ENCODE measurements at regions not wholly inside any gene's neighbourhood (a gene's known extent, or its start where the extent isn't known, plus 50 kb on each side); places are given as distances from the start of the nearest gene placed in this dataset.
"Not testable (repeated sequence)": the region's sequence is repeated elsewhere in the genome, so short reads cannot be mapped to it uniquely, and the experiment has no call there.

DNA sequence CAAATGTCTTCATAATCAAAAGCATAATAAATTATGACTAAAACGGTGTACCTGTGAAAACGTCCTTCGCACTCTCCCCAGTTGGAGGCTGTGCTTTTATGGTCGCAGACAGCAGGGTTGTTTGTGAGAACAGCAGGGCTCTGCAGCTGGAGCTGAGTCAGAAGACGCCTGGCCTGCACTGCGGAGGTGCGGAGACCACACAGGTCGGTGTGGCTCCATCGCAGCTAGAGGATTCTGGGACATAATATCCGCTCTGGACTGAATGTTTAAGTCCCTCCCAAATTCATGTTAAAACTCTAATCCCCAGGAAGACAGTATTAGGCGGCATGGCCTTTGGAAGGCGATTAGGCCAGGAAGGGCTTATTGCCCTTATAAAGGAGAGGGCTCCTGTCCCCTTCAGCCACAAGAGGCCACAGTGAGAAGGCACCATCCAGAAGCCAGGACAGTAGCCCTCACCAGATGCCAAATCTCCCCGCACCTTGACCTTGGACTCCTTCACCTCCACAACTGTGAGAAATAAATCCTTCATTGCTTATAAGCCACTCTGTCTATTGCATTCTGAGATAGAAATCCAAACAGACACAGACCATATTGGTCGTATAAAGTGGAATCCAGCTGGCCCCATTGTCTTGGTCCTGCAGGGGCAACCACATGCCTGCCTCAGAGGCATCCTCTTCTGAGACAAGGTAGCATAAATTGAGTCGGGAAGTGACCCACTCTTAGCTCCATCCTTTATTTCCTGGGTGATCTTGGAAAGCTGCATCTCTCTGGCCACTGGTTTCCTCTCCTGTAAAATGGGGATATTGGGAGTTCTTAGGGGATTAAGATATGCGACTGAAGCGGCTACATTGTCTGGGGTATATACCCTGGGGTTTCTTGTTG lies 749.7 kb upstream of the TPTE start:
- DNase-seq; H3K4me1 Mint-ChIP-seq (ENCODE audit: low read depth, unreplicated experiment); H3K36me3 ChIP-seq (ENCODE audit: control insufficient read depth, insufficient read depth, low read length); POLR2A ChIA-PET; H3K36me3 Mint-ChIP-seq (ENCODE audit: insufficient read depth, unreplicated experiment); H3K9me3 ChIP-seq; H3K4me1 ChIP-seq; BruUV-seq (replicated peaks); H3K27ac Mint-ChIP-seq (ENCODE audit: unreplicated experiment); H3K4me3 Mint-ChIP-seq (ENCODE audit: unreplicated experiment); H3K27me3 Mint-ChIP-seq (ENCODE audit: insufficient read depth, unreplicated experiment); H3K27me3 ChIP-seq (replicated peaks; ENCODE audit: control insufficient read depth, insufficient read depth, low read length); H3K4me3 ChIP-seq (ENCODE audit: low read depth, low read length); CTCF ChIA-PET; intact Hi-C loops (cut with micrococcal nuclease; ENCODE audit: unreplicated experiment): not testable (repeated sequence)
- H3K9me3 Mint-ChIP-seq (ENCODE audit: unreplicated experiment): peaks cover 17% of the 10 kb centered on the region

DNA sequence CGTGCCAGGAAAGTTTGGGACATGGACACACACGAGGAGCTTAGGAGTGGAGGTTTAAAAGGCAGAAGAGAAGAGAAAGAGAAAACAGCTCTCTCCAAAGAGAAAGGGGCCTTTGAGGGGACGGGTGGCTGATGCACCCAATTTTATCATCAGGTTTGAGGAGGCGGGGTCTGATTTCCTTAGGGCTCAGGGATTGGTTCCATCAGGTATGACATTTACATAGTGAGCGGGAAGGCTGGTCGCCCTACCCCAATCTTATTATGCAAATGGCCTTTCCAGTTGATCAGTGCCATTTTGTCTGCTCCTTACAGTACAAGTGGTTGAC lies 749.1 kb upstream of the TPTE start:
- no peaks in the 10 kb centered on the region for H3K27me3 ChIP-seq (replicated peaks; ENCODE audit: control insufficient read depth, insufficient read depth, low read length)
- BruUV-seq (replicated peaks): no TSS peak
- no peaks in the 10 kb centered on the region for H3K36me3 Mint-ChIP-seq (ENCODE audit: insufficient read depth, unreplicated experiment)
- TF ChIP-seq, protein P1, sequence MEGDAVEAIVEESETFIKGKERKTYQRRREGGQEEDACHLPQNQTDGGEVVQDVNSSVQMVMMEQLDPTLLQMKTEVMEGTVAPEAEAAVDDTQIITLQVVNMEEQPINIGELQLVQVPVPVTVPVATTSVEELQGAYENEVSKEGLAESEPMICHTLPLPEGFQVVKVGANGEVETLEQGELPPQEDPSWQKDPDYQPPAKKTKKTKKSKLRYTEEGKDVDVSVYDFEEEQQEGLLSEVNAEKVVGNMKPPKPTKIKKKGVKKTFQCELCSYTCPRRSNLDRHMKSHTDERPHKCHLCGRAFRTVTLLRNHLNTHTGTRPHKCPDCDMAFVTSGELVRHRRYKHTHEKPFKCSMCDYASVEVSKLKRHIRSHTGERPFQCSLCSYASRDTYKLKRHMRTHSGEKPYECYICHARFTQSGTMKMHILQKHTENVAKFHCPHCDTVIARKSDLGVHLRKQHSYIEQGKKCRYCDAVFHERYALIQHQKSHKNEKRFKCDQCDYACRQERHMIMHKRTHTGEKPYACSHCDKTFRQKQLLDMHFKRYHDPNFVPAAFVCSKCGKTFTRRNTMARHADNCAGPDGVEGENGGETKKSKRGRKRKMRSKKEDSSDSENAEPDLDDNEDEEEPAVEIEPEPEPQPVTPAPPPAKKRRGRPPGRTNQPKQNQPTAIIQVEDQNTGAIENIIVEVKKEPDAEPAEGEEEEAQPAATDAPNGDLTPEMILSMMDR (IDR thresholded peaks at IDR 0.05; ENCODE audit: insufficient read depth in 1 of 2, low read depth in 1 of 2, low read length in 1 of 2, severe bottlenecking in 1 of 2, unreplicated experiment in 1 of 2): no peak
- no peaks in the 10 kb centered on the region for H3K4me1 ChIP-seq
- intact Hi-C loops (cut with micrococcal nuclease; ENCODE audit: unreplicated experiment): no loop called here
- H3K27me3 Mint-ChIP-seq (ENCODE audit: insufficient read depth, unreplicated experiment): peaks cover 4% of the 10 kb centered on the region
- H3K9me3 Mint-ChIP-seq (ENCODE audit: unreplicated experiment): peaks cover 17% of the 10 kb centered on the region
- no peaks in the 10 kb centered on the region for H3K9me3 ChIP-seq
- POLR2A ChIA-PET: no interaction called here
- no peak for DNase-seq
- no peaks in the 10 kb centered on the region for H3K36me3 ChIP-seq (ENCODE audit: control insufficient read depth, insufficient read depth, low read length)
- no peaks in the 10 kb centered on the region for H3K4me1 Mint-ChIP-seq (ENCODE audit: low read depth, unreplicated experiment)
- no peak overlapping the region for H3K27ac Mint-ChIP-seq (ENCODE audit: unreplicated experiment)
- H3K4me3 Mint-ChIP-seq (ENCODE audit: unreplicated experiment): no peak overlapping the region
- CTCF ChIA-PET: no interaction called here
- H3K4me3 ChIP-seq (ENCODE audit: low read depth, low read length): no peak overlapping the region

- H3K4me1 Mint-ChIP-seq (ENCODE audit: low read depth, unreplicated experiment); CTCF ChIA-PET: not testable (repeated sequence)
Observed at GRCh38 chr21:9772877-9773420, 748.4 kb upstream of the TPTE start.

GRCh38 chr21:9774347-9774746 lies 747.0 kb upstream of the TPTE start:
- H3K36me3 ChIP-seq (ENCODE audit: control insufficient read depth, insufficient read depth, low read length): no peaks in the 10 kb centered on the region
- H3K9me3 Mint-ChIP-seq (ENCODE audit: unreplicated experiment): peaks cover 26% of the 10 kb centered on the region
- H3K4me1 Mint-ChIP-seq (ENCODE audit: low read depth, unreplicated experiment): no peaks in the 10 kb centered on the region
- H3K4me3 Mint-ChIP-seq (ENCODE audit: unreplicated experiment): no peak overlapping the region
- H3K27ac Mint-ChIP-seq (ENCODE audit: unreplicated experiment): no peak overlapping the region
- TF ChIP-seq, protein P1 (IDR thresholded peaks at IDR 0.05; ENCODE audit: insufficient read depth in 1 of 2, low read depth in 1 of 2, low read length in 1 of 2, severe bottlenecking in 1 of 2, unreplicated experiment in 1 of 2): no peak
- no peak for DNase-seq
- H3K36me3 Mint-ChIP-seq (ENCODE audit: insufficient read depth, unreplicated experiment): no peaks in the 10 kb centered on the region
- no peaks in the 10 kb centered on the region for H3K27me3 ChIP-seq (replicated peaks; ENCODE audit: control insufficient read depth, insufficient read depth, low read length)
- ChIA-PET CTCF (no interaction called here), POLR2A (no interaction called here)
- no TSS peak for BruUV-seq (replicated peaks)
- no peak overlapping the region for H3K4me3 ChIP-seq (ENCODE audit: low read depth, low read length)
- H3K4me1 ChIP-seq: no peaks in the 10 kb centered on the region
- H3K9me3 ChIP-seq: no peaks in the 10 kb centered on the region
- peaks cover 4% of the 10 kb centered on the region for H3K27me3 Mint-ChIP-seq (ENCODE audit: insufficient read depth, unreplicated experiment)
- intact Hi-C loops (cut with micrococcal nuclease; ENCODE audit: unreplicated experiment): no loop called here

More at GRCh38 chr21:9772877-9773420, 748.4 kb upstream of the TPTE start:
- H3K36me3 ChIP-seq (ENCODE audit: control insufficient read depth, insufficient read depth, low read length); H3K27me3 ChIP-seq (replicated peaks; ENCODE audit: control insufficient read depth, insufficient read depth, low read length); H3K9me3 ChIP-seq; H3K4me3 Mint-ChIP-seq (ENCODE audit: unreplicated experiment); DNase-seq; H3K27ac Mint-ChIP-seq (ENCODE audit: unreplicated experiment); H3K4me1 ChIP-seq; H3K4me3 ChIP-seq (ENCODE audit: low read depth, low read length); intact Hi-C loops (cut with micrococcal nuclease; ENCODE audit: unreplicated experiment); BruUV-seq (replicated peaks); POLR2A ChIA-PET; H3K27me3 Mint-ChIP-seq (ENCODE audit: insufficient read depth, unreplicated experiment); H3K36me3 Mint-ChIP-seq (ENCODE audit: insufficient read depth, unreplicated experiment): not testable (repeated sequence)
- H3K9me3 Mint-ChIP-seq (ENCODE audit: unreplicated experiment): peaks cover 22% of the 10 kb centered on the region

GRCh38 chr21:9774901-9775593 lies 746.3 kb upstream of the TPTE start:
- H3K36me3 ChIP-seq (ENCODE audit: control insufficient read depth, insufficient read depth, low read length); intact Hi-C loops (cut with micrococcal nuclease; ENCODE audit: unreplicated experiment); DNase-seq; H3K4me1 ChIP-seq; H3K36me3 Mint-ChIP-seq (ENCODE audit: insufficient read depth, unreplicated experiment); H3K9me3 ChIP-seq; H3K4me3 ChIP-seq (ENCODE audit: low read depth, low read length); H3K4me1 Mint-ChIP-seq (ENCODE audit: low read depth, unreplicated experiment); H3K27me3 Mint-ChIP-seq (ENCODE audit: insufficient read depth, unreplicated experiment); H3K4me3 Mint-ChIP-seq (ENCODE audit: unreplicated experiment); BruUV-seq (replicated peaks); CTCF ChIA-PET; H3K27ac Mint-ChIP-seq (ENCODE audit: unreplicated experiment); POLR2A ChIA-PET; H3K27me3 ChIP-seq (replicated peaks; ENCODE audit: control insufficient read depth, insufficient read depth, low read length): not testable (repeated sequence)
- H3K9me3 Mint-ChIP-seq (ENCODE audit: unreplicated experiment): peaks cover 26% of the 10 kb centered on the region
